ENCODE measurements at regions not wholly inside any gene's neighbourhood (a gene's known extent, or its start where the extent isn't known, plus 50 kb on each side); places are given as distances from the start of the nearest gene placed in this dataset.
"Not testable (repeated sequence)": the region's sequence is repeated elsewhere in the genome, so short reads cannot be mapped to it uniquely, and the experiment has no call there.

DNA sequence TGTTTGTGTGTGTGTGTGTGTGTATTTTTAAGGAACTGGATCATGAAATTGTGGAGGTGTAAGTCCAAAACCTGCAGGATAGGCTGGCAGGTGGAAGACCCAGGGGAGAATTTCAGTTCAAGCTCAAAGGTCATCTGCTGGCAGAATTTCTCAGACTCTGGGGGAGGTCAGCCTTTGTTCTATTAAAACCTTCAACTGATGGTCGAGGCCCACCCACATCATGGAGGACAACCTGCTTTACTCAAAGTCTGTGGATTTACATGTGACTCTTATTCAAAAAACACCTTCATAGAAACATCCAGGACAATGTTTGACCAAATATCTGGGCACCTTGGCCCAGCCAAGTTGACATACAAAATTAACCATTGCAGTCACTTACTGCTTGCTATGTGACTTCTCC lies 157.2 kb downstream of the EDEM1 start:
- DNase-seq (ENCODE audit: extremely low read depth in 1 of 11, low read depth in 9 of 11, low spot score in 4 of 11): no peak

- DNase-seq (ENCODE audit: extremely low read depth in 1 of 11, low read depth in 9 of 11, low spot score in 4 of 11): no peak
These were observed 160.0 kb downstream of the EDEM1 start for GRCh38 chr3:5347486-5347885.

- no peak for DNase-seq (ENCODE audit: extremely low read depth in 1 of 11, low read depth in 9 of 11, low spot score in 4 of 11)
These were observed 160.9 kb downstream of the EDEM1 start for GRCh38 chr3:5348229-5348902.

GRCh38 chr3:5349343-5349742 lies 161.8 kb downstream of the EDEM1 start:
- no peak for DNase-seq (ENCODE audit: extremely low read depth in 1 of 11, low read depth in 9 of 11, low spot score in 4 of 11)

DNA sequence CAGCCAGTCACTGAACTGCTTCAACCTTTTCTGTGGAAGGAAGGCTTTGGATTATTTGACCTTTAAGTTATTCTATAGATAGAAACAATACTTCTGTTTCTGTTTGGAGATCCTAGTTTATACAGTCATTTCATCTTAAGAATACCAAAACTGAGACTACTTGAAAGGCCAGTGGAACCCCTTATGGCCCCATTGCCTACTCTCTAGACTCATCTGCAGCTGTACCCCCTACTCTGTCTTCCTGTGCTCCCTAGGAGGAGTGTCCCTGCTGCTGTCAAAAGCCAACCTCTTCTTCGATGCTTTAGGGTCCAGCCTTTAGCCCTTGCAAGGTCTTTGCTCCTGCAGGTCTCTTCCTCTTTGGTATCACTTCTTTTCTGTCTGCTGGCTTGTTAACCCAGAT lies 169.6 kb downstream of the EDEM1 start:
- no peak for DNase-seq (ENCODE audit: extremely low read depth in 1 of 11, low read depth in 9 of 11, low spot score in 4 of 11)

- DNase-seq (ENCODE audit: extremely low read depth in 1 of 11, low read depth in 9 of 11, low spot score in 4 of 11): no peak
These were observed 171.4 kb downstream of the EDEM1 start for GRCh38 chr3:5358911-5359310.

GRCh38 chr3:5360453-5360852 lies 172.9 kb downstream of the EDEM1 start:
- DNase-seq (ENCODE audit: extremely low read depth in 1 of 11, low read depth in 9 of 11, low spot score in 4 of 11): no peak

- DNase-seq (ENCODE audit: extremely low read depth in 1 of 11, low read depth in 9 of 11, low spot score in 4 of 11): no peak
These were observed 179.2 kb downstream of the EDEM1 start for GRCh38 chr3:5366746-5367145.

GRCh38 chr3:5371555-5371954 lies 184.0 kb downstream of the EDEM1 start:
- not testable (repeated sequence) for DNase-seq (ENCODE audit: extremely low read depth in 1 of 11, low read depth in 9 of 11, low spot score in 4 of 11)

DNA sequence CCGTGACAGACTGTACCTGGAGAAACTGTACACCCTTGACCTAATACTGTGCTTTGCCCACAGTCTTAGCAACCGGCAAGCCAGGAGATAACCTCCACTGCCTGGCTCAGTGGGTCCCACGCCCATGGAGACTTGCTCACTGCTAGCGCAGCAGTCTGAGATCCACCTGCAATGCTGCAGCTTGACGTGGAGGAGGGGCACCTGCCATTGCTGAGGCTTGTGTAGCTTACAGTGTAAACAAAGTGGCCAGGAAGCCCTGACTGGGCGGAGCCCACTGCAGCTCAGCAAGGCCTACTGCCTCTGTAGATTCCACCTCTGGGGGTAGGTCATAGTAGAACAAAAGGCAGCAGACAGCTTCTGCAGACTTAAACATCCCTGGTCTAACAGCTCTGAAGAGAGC lies 189.3 kb downstream of the EDEM1 start:
- DNase-seq (ENCODE audit: extremely low read depth in 1 of 11, low read depth in 9 of 11, low spot score in 4 of 11): peak in 1 of 11 donors; percentile 12

DNA sequence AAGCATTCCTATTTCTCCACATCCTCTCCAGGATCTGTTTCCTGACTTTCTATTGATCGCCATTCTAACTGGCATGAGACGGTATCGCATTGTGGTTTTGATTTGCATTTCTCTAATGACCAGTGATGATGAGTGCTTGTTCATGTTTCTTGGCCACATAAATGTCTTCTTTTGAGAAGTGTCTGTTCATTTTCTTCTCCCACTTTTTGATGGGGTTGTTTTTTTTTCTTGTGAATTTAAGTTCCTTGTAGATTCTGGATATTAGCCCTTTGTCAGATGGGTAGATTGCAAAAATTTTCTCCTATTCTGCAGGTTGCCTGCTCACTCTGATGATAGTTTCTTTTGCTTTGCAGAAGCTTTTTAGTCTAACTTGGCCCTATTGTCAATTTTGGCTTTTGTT lies 191.8 kb downstream of the EDEM1 start:
- not testable (repeated sequence) for DNase-seq (ENCODE audit: extremely low read depth in 1 of 11, low read depth in 9 of 11, low spot score in 4 of 11)

DNA sequence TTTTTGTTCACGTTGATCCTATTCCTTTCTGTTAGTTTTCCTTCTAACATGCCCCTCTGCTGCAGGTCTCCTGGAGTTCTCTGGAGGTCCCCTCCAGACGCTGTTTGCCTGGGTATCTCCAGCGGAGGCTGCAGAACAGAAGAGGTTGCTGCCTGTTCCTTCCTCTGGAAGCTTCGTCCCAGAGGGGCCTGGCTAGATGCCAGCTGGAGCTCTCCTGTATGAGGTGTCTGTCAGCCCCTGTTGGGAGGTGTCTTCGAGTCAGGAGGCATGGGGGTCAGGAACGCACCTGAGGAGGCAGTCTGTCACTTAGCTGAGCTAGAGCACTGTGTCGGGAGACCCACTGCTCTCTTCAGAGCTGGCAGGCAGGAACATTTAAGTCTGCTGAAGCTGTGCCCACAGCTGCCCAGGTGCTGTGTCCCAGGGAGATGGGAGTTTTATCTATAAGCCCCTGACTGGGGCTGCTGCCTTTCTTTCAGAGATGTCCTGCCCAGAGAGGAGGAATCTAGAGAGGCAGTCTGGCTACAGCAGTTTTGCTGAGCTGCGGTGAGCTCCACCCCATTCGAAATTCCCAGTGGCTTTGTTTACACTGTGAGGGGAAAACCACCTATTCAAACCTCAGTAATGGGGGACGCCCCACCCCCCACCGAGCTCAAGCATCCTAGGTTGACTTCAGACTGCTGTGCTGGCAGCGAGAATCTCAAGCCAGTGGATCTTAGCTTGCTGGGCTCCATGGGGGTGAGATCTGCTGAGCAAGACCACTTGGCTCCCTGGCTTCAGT lies 196.2 kb downstream of the EDEM1 start:
- not testable (repeated sequence) for DNase-seq (ENCODE audit: extremely low read depth in 1 of 11, low read depth in 9 of 11, low spot score in 4 of 11)

- no peak for DNase-seq (ENCODE audit: extremely low read depth in 1 of 11, low read depth in 9 of 11, low spot score in 4 of 11)
These were observed 197.2 kb downstream of the EDEM1 start for GRCh38 chr3:5384557-5385236.

DNA sequence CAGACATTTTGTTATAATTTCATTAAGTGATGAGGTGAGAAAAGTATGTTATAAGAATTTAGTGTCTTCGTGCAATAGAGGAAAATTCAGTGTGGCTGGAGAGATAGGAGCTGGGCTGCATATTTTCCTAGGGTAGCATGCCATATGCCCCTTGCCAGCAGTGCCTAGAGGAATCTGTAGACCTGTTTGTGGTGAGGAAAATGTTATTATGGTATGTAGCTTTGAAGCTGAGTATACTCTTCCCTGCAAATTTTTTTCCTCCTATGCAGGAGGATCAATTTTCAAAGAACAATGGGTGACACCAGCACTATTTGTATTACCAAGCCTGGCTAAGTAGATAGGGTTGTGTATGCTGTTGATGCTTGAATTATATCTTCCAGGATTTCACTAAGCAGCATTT lies 200.6 kb downstream of the EDEM1 start:
- no peak for DNase-seq (ENCODE audit: extremely low read depth in 1 of 11, low read depth in 9 of 11, low spot score in 4 of 11)

DNA sequence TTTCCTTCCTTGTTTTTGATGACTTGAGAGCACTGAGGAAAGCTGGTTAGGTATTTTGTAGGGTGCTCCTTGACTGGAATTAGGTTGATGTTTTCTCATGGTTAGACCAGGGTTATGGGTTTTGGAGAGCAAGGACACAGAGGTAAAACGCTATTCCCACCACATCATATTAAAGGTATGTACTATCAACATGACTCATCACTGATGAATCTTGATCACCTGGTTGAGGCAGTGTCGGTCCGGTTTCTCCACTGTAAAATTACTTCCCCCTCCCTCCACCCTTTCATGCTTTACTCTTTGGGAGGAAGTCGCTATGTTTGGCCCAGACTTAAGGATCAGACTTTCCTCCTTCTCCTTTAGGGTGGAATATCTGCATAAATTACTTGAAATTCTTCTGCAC lies 201.6 kb downstream of the EDEM1 start:
- no peak for DNase-seq (ENCODE audit: extremely low read depth in 1 of 11, low read depth in 9 of 11, low spot score in 4 of 11)

DNA sequence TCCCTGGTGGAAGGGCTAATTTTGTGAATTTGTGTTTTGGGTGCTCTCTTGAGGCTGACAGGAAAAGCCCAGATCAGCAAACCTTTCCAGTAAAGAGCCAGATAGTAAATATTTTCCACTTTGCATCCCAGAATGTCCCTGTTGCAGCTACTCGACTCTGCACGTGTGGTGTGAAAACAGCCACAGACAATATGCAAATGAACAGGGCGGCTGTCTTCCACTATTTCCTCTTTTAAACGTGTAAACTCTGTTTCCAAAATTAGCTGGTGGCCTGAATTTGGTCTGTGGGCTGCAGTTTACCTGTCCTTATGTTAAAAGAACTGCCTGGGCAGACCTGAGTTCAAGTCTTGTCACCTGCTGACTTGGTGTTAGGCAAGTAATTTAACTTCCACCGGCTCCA lies 202.7 kb downstream of the EDEM1 start:
- no peak for DNase-seq (ENCODE audit: extremely low read depth in 1 of 11, low read depth in 9 of 11, low spot score in 4 of 11)

DNA sequence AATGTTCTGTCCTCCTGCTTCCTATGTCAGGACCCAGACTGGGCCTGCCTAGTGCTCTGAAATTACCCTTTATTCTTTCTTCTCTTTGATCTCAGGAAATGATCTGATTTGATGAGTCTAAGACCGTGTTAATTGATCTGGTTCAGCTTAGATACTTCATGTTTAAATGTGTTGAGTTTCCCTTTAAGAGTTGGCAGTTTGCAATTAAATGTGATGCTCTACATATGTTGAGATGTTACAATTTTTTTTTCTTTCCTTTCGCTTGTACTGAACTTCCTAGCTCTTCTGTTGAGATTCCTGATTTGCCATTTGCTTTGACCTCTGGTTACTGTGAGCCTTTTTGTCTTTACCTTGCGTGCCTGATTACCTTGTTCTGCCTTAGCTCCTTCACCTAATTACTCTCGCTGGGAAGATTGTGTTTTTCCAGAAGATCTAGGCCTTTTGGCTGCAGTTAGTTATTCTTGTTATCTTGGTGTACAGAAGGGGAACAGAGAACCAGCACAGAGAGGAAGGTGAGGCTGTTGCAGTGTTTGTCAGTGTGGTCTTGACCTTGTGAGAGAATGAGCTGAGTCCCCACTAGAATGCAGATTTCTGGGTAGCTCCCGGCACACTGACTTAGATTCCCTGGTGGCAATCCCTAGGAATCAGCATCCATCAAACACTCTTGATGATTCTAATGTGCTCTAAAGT lies 203.6 kb downstream of the EDEM1 start:
- DNase-seq (ENCODE audit: extremely low read depth in 1 of 11, low read depth in 9 of 11, low spot score in 4 of 11): peak in 9 of 11 donors; percentile 18 to 30 (median 21)

- no peak for DNase-seq (ENCODE audit: extremely low read depth in 1 of 11, low read depth in 9 of 11, low spot score in 4 of 11)
These were observed 213.5 kb downstream of the EDEM1 start for GRCh38 chr3:5401002-5401401.

GRCh38 chr3:5404718-5405117 lies 217.2 kb downstream of the EDEM1 start:
- DNase-seq (ENCODE audit: extremely low read depth in 1 of 11, low read depth in 9 of 11, low spot score in 4 of 11): no peak

- DNase-seq (ENCODE audit: extremely low read depth in 1 of 11, low read depth in 9 of 11, low spot score in 4 of 11): no peak
These were observed 224.3 kb downstream of the EDEM1 start for GRCh38 chr3:5411786-5412185.

All from renal cortex interstitium (tissue), 11 donors.